ENCODE measurements at regions not wholly inside any gene's neighbourhood (a gene's known extent, or its start where the extent isn't known, plus 50 kb on each side); places are given as distances from the start of the nearest gene placed in this dataset.

DNA sequence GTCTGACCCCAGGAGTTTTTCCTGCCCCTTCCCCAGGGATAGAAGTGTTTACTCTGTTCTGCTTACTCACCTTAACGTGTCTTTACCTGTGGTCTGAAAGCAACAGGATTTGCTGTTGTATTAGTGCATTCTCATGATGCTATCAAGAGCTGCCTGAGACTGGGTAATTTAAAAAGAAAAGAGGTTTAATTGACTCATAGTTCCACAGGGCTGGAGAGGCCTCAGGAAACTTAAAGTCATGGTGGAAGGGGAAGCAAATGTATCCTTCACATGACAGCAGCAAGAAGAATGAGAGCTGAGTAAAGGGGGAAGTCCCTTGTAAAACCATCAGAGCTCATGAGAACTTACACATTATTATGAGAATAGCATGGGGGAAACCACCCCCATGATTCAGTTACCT, 240.4 kb downstream of the SNAPC1 start:
- no peaks in the 10 kb centered on the region for H3K4me1 Mint-ChIP-seq (ENCODE audit: low read depth, unreplicated experiment)
- H3K27me3 Mint-ChIP-seq (ENCODE audit: insufficient read depth, unreplicated experiment), result no peaks in the 10 kb centered on the region
- no peak for DNase-seq
- ChIA-PET POLR2A (no interaction called here), CTCF (no interaction called here)
- no peak overlapping the region for H3K4me3 ChIP-seq (ENCODE audit: low read depth, low read length)
- H3K4me1 ChIP-seq, result no peaks in the 10 kb centered on the region
- H3K36me3 ChIP-seq (ENCODE audit: control insufficient read depth, insufficient read depth, low read length), result no peaks in the 10 kb centered on the region
- no peak for TF ChIP-seq CTCF (IDR thresholded peaks at IDR 0.05; ENCODE audit: insufficient read depth in 1 of 2, low read depth in 1 of 2, low read length in 1 of 2, severe bottlenecking in 1 of 2, unreplicated experiment in 1 of 2)
- H3K9me3 Mint-ChIP-seq (ENCODE audit: unreplicated experiment), result peaks cover 14% of the 10 kb centered on the region
- BruUV-seq (replicated peaks), result no TSS peak
- no peak overlapping the region for H3K27ac Mint-ChIP-seq (ENCODE audit: unreplicated experiment)
- H3K36me3 Mint-ChIP-seq (ENCODE audit: insufficient read depth, unreplicated experiment), result no peaks in the 10 kb centered on the region
- no peaks in the 10 kb centered on the region; the same call in 1 of the 2 replicates for H3K9me3 ChIP-seq
- H3K4me3 Mint-ChIP-seq (ENCODE audit: unreplicated experiment), result no peak overlapping the region
- no peaks in the 10 kb centered on the region for H3K27me3 ChIP-seq (replicated peaks; ENCODE audit: control insufficient read depth, insufficient read depth, low read length)
- intact Hi-C loops (cut with micrococcal nuclease; ENCODE audit: unreplicated experiment), result no loop called here

GRCh38 chr14:62003701-62004100, 241.5 kb downstream of the SNAPC1 start:
- ChIA-PET CTCF (no interaction called here), POLR2A (no interaction called here)
- H3K4me3 Mint-ChIP-seq (ENCODE audit: unreplicated experiment), result no peak overlapping the region
- H3K27ac Mint-ChIP-seq (ENCODE audit: unreplicated experiment), result no peak overlapping the region
- H3K9me3 Mint-ChIP-seq (ENCODE audit: unreplicated experiment), result peaks cover 14% of the 10 kb centered on the region
- no peaks in the 10 kb centered on the region for H3K4me1 Mint-ChIP-seq (ENCODE audit: low read depth, unreplicated experiment)
- Histone ChIP-seq H3K9me3 (no peaks in the 10 kb centered on the region; the same call in 1 of the 2 replicates), H3K36me3 (ENCODE audit: control insufficient read depth, insufficient read depth, low read length) (no peaks in the 10 kb centered on the region), H3K4me1 (no peaks in the 10 kb centered on the region), H3K27me3 (replicated peaks; ENCODE audit: control insufficient read depth, insufficient read depth, low read length) (no peaks in the 10 kb centered on the region), H3K4me3 (ENCODE audit: low read depth, low read length) (no peak overlapping the region)
- DNase-seq, result no peak
- intact Hi-C loops (cut with micrococcal nuclease; ENCODE audit: unreplicated experiment), result no loop called here
- no peaks in the 10 kb centered on the region for H3K36me3 Mint-ChIP-seq (ENCODE audit: insufficient read depth, unreplicated experiment)
- H3K27me3 Mint-ChIP-seq (ENCODE audit: insufficient read depth, unreplicated experiment), result no peaks in the 10 kb centered on the region
- TF ChIP-seq CTCF (IDR thresholded peaks at IDR 0.05; ENCODE audit: insufficient read depth in 1 of 2, low read depth in 1 of 2, low read length in 1 of 2, severe bottlenecking in 1 of 2, unreplicated experiment in 1 of 2), result no peak
- no TSS peak for BruUV-seq (replicated peaks)

DNA sequence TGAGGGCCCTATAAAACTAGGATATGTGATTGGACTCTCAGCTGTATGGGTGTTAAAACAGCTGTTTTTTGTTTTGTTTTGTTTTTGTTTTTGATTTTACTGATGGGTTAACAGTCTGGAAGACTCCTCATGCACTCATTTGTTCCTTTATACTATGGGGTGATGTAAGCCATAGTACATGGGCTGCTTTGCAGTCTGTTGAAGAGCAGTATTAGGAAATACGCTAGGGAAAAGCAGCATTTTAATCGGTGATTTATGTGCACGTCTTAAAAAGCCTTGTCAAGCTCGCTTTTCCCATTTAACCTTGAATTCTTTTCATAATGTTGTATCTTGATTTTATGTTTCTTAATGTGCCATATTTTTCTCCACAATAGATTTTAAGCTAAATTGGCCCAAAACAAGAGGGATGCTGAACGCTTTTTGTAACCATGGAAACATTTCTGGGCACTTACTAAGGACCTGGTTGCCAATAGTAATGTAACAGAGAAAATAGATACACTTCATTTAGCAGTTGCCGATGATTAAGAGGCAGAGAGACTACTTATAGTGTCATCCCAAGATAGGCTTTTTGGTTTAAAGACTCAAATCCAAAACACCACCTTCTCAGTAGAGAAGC, 244.0 kb downstream of the SNAPC1 start:
- ChIA-PET CTCF (no interaction called here), POLR2A (no interaction called here)
- no peaks in the 10 kb centered on the region; the same call in 1 of the 2 replicates for H3K9me3 ChIP-seq
- intact Hi-C loops (cut with micrococcal nuclease; ENCODE audit: unreplicated experiment), result no loop called here
- no TSS peak for BruUV-seq (replicated peaks)
- Mint-ChIP-seq H3K27me3 (ENCODE audit: insufficient read depth, unreplicated experiment) (peaks cover 4% of the 10 kb centered on the region), H3K9me3 (ENCODE audit: unreplicated experiment) (peaks cover 14% of the 10 kb centered on the region), H3K36me3 (ENCODE audit: insufficient read depth, unreplicated experiment) (no peaks in the 10 kb centered on the region), H3K4me1 (ENCODE audit: low read depth, unreplicated experiment) (no peaks in the 10 kb centered on the region), H3K27ac (ENCODE audit: unreplicated experiment) (no peak overlapping the region), H3K4me3 (ENCODE audit: unreplicated experiment) (no peak overlapping the region)
- no peaks in the 10 kb centered on the region for H3K36me3 ChIP-seq (ENCODE audit: control insufficient read depth, insufficient read depth, low read length)
- no peak for TF ChIP-seq CTCF (IDR thresholded peaks at IDR 0.05; ENCODE audit: insufficient read depth in 1 of 2, low read depth in 1 of 2, low read length in 1 of 2, severe bottlenecking in 1 of 2, unreplicated experiment in 1 of 2)
- no peaks in the 10 kb centered on the region for H3K4me1 ChIP-seq
- no peaks in the 10 kb centered on the region; the same call in 1 of the 2 replicates for H3K27me3 ChIP-seq (replicated peaks; ENCODE audit: control insufficient read depth, insufficient read depth, low read length)
- H3K4me3 ChIP-seq (ENCODE audit: low read depth, low read length), result no peak overlapping the region
- no peak for DNase-seq
